PC-3 (cell line): ENCODE measurements at regions not wholly inside any gene's neighbourhood (a gene's known extent, or its start where the extent isn't known, plus 50 kb on each side); places are given as distances from the start of the nearest gene placed in this dataset.

Experiments
- ATAC-seq: fragments of 200-7000 bp; cut with Tn5 transposase; 2 replicates; pipeline ENCODE4 v1.9.1; 2020; ENCODE audit warnings: mild to moderate bottlenecking, moderate library complexity
- BruUV-seq: library from RNA; stranded (reverse); fragments of 400-500 nt; replicated peaks from 2 replicates; lab custom pipeline; 2021; lab: Mats Ljungman, UMichigan
- CTCF ChIA-PET: fragments of 300-600 bp; sonication (Branson Sonifier 250); formaldehyde crosslinking; loops from one replicate; lab custom pipeline; 2022; ENCODE audit warnings: antibody characterized with exemption; lab: Charles Lee
- POLR2A ChIA-PET: fragments of 300-600 bp; sonication (Branson Sonifier 250); formaldehyde crosslinking; loops from one replicate; lab custom pipeline; 2022; ENCODE audit warnings: antibody characterized with exemption; ENCODE audit not compliant: unreplicated experiment; lab: Charles Lee
- DNase-seq: peaks from one replicate; pipeline ENCODE4 v3.0.0-alpha.2; 2015
- H2AFZ ChIP-seq: fragments of 300-600 bp; sonication (generic); 2 replicates; pipeline ENCODE4 v1.6.0; 2016; ENCODE audit warnings: antibody characterized with exemption, low read length
- H3F3A ChIP-seq: fragments of 300-600 bp; sonication (generic); one replicate; pipeline ENCODE4 v1.6.0; 2017; ENCODE audit warnings: antibody characterized with exemption, low read length, control low read depth, mild to moderate bottlenecking; ENCODE audit not compliant: unreplicated experiment
- H3K27ac ChIP-seq: fragments of 300-600 bp; sonication (generic); 2 replicates; pipeline ENCODE4 v1.5.1; 2016; ENCODE audit warnings: mild to moderate bottlenecking, low read length
- H3K27me3 ChIP-seq: fragments of 300-600 bp; sonication (generic); 2 replicates; pipeline ENCODE4 v1.6.1; 2016; ENCODE audit warnings: low read length, mixed read lengths
- H3K36me3 ChIP-seq: fragments of 300-600 bp; sonication (generic); 2 replicates; pipeline ENCODE4 v1.6.1; 2016; ENCODE audit warnings: low read depth, mixed run types, low read length, mixed read lengths
- H3K4me1 ChIP-seq: fragments of 300-600 bp; sonication (generic); 2 replicates; pipeline ENCODE4 v1.5.1; 2016; ENCODE audit warnings: low read length; ENCODE audit not compliant: insufficient read depth
- H3K4me2 ChIP-seq: fragments of 300-600 bp; sonication (generic); 2 replicates; pipeline ENCODE4 v1.6.0; 2016; ENCODE audit warnings: low read length
- H3K4me3 ChIP-seq: fragments of 300-600 bp; sonication (generic); 2 replicates; pipeline ENCODE4 v1.5.1; 2016; ENCODE audit warnings: mild to moderate bottlenecking, low read length, mixed read lengths
- H3K79me2 ChIP-seq: fragments of 300-600 bp; sonication (generic); 2 replicates; pipeline ENCODE4 v1.6.1; 2017; ENCODE audit warnings: low read length, mixed read lengths
- H3K9ac ChIP-seq: fragments of 300-600 bp; sonication (generic); 2 replicates; pipeline ENCODE4 v1.6.0; 2016; ENCODE audit warnings: mild to moderate bottlenecking, low read length
- H3K9me2 ChIP-seq: fragments of 300-600 bp; sonication (generic); replicated peaks from 2 replicates; pipeline ENCODE4 v1.6.1; 2016; ENCODE audit warnings: mixed run types, low read length, mixed read lengths
- H3K9me3 ChIP-seq: fragments of 300-600 bp; sonication (generic); 2 replicates; pipeline ENCODE4 v1.6.1; 2016; ENCODE audit warnings: low read length, mixed read lengths
- H4K20me1 ChIP-seq: fragments of 300-600 bp; sonication (generic); 2 replicates; pipeline ENCODE4 v1.6.1; 2016; ENCODE audit warnings: low read length, mixed read lengths
- CTCF ChIP-seq: fragments of 300-600 bp; sonication (generic); conservative IDR thresholded peaks from 2 replicates; pipeline ENCODE4 v1.5.1; 2017; ENCODE audit warnings: antibody characterized with exemption, low read depth, mild to moderate bottlenecking, low read length
- EZH2 ChIP-seq: fragments of 300-600 bp; sonication (generic); IDR thresholded peaks from one replicate; pipeline ENCODE4 v1.6.1; 2017; ENCODE audit warnings: antibody characterized with exemption, mild to moderate bottlenecking, low read length; ENCODE audit not compliant: unreplicated experiment
- EZH2phosphoT487 ChIP-seq: fragments of 300-600 bp; sonication (generic); IDR thresholded peaks from 2 replicates; pipeline ENCODE4 v1.6.1; 2018; ENCODE audit warnings: mild to moderate bottlenecking, antibody characterized with exemption, low read length, borderline replicate concordance
- intact Hi-C: fragments of 100-400 bp; cut with micrococcal nuclease; formaldehyde crosslinking; loops from 2 replicates; pipeline ENCODE4 v1.9.0; 2023

- no TSS peak for BruUV-seq
- H3K9me3 ChIP-seq = no peaks in the 10 kb centered on the region
- POLR2A ChIA-PET = no interaction called here
Observed at GRCh38 chr13:29943686-29944085, 93.3 kb upstream of the UBL3 start.

GRCh38 chr13:29943273-29943672 is 92.9 kb upstream of the UBL3 start:
- no peak overlapping the region for H3K9ac ChIP-seq
- intact Hi-C loops = no loop called here
- H3K9me2 ChIP-seq = no peaks in the 10 kb centered on the region
- H3K27me3 ChIP-seq = no peaks in the 10 kb centered on the region
- ATAC-seq (no peak), DNase-seq (no peak)
- no peak overlapping the region for H3K4me3 ChIP-seq
- H2AFZ ChIP-seq = no peak overlapping the region
- H3K9me3 ChIP-seq = no peaks in the 10 kb centered on the region
- H3K4me1 ChIP-seq = no peaks in the 10 kb centered on the region
- CTCF ChIA-PET = no interaction called here
- no peaks in the 10 kb centered on the region for H4K20me1 ChIP-seq
- H3K79me2 ChIP-seq = no peaks in the 10 kb centered on the region
- no peaks in the 10 kb centered on the region for H3K36me3 ChIP-seq
- TF ChIP-seq EZH2 = no peak
- TF ChIP-seq EZH2phosphoT487 = no peak
- TF ChIP-seq CTCF = no peak
- H3F3A ChIP-seq = no peaks in the 10 kb centered on the region
- H3K4me2 ChIP-seq = no peak overlapping the region
- no TSS peak for BruUV-seq
- H3K27ac ChIP-seq = no peak overlapping the region
- POLR2A ChIA-PET = no interaction called here

More at GRCh38 chr13:29943686-29944085, 93.3 kb upstream of the UBL3 start:
- H3K4me2 ChIP-seq = no peak overlapping the region
- no peak overlapping the region for H3K4me3 ChIP-seq
- ATAC-seq = no peak
- H3K79me2 ChIP-seq = no peaks in the 10 kb centered on the region
- no peaks in the 10 kb centered on the region for H3K27me3 ChIP-seq
- H3K4me1 ChIP-seq = no peaks in the 10 kb centered on the region
- CTCF ChIA-PET = no interaction called here
- no peaks in the 10 kb centered on the region for H3K9me2 ChIP-seq
- intact Hi-C loops = no loop called here
- no peaks in the 10 kb centered on the region for H3K36me3 ChIP-seq
- no peak overlapping the region for H3K9ac ChIP-seq
- H3K27ac ChIP-seq = no peak overlapping the region
- no peaks in the 10 kb centered on the region for H3F3A ChIP-seq
- no peaks in the 10 kb centered on the region for H4K20me1 ChIP-seq
- no peak for DNase-seq
- H2AFZ ChIP-seq = no peak overlapping the region
- no peak for TF ChIP-seq CTCF
- no peak for TF ChIP-seq EZH2
- TF ChIP-seq EZH2phosphoT487 = no peak

- no peak overlapping the region for H3K4me3 ChIP-seq
- no TSS peak for BruUV-seq
- H3K9me3 ChIP-seq = no peaks in the 10 kb centered on the region
- DNase-seq = no peak
- no peaks in the 10 kb centered on the region for H3K9me2 ChIP-seq
- no peak for TF ChIP-seq CTCF
- no peak for TF ChIP-seq EZH2
- no peak for TF ChIP-seq EZH2phosphoT487
- ATAC-seq = no peak
- intact Hi-C loops = no loop called here
- no peak overlapping the region for H3K9ac ChIP-seq
- no peak overlapping the region for H3K4me2 ChIP-seq
- H4K20me1 ChIP-seq = no peaks in the 10 kb centered on the region
- CTCF ChIA-PET = no interaction called here
- H3K79me2 ChIP-seq = no peaks in the 10 kb centered on the region
- H3K4me1 ChIP-seq = no peaks in the 10 kb centered on the region
- no peaks in the 10 kb centered on the region for H3K27me3 ChIP-seq
- no peaks in the 10 kb centered on the region for H3K36me3 ChIP-seq
- no peaks in the 10 kb centered on the region for H3F3A ChIP-seq
- POLR2A ChIA-PET = no interaction called here
- H2AFZ ChIP-seq = no peak overlapping the region
- H3K27ac ChIP-seq = no peak overlapping the region
Observed at GRCh38 chr13:29940715-29941114, 90.3 kb upstream of the UBL3 start.
